BJ (cell line): ENCODE measurements at regions not wholly inside any gene's neighbourhood (a gene's known extent, or its start where the extent isn't known, plus 50 kb on each side); places are given as distances from the start of the nearest gene placed in this dataset.

Source experiments
- CTCF ChIA-PET: fragments of 350-600 bp; formaldehyde crosslinking; extraction: SDS; loops from one replicate; lab custom pipeline; 2021; ENCODE audit warnings: antibody characterized with exemption, inconsistent platforms; lab: Yijun Ruan, JAX
- POLR2A ChIA-PET: fragments of 300-600 bp; sonication (Branson Sonifier 250); formaldehyde crosslinking; extraction: SDS; loops from one replicate; lab custom pipeline; 2021; ENCODE audit warnings: antibody characterized with exemption; lab: Charles Lee
- DNase-seq: peaks from one replicate; pipeline ENCODE4 v3.0.0-alpha.2; 2011; ENCODE audit warnings: low read depth
- H3K27me3 ChIP-seq: 2 replicates; pipeline ENCODE4 v1.6.0; 2011; ENCODE audit warnings: low read length; ENCODE audit not compliant: control insufficient read depth, insufficient read depth
- H3K36me3 ChIP-seq: 2 replicates; pipeline ENCODE4 v1.5.1; 2011; ENCODE audit warnings: low read length; ENCODE audit not compliant: control insufficient read depth, insufficient read depth
- H3K4me3 ChIP-seq: 2 replicates; pipeline ENCODE4 v1.5.1; 2011; ENCODE audit warnings: low read depth, mild to moderate bottlenecking, control low read depth, low read length
- CTCF ChIP-seq: IDR thresholded peaks from 2 replicates; pipeline ENCODE4 v1.5.1; 2011; ENCODE audit warnings: low read depth, mild to moderate bottlenecking, control low read depth, inconsistent platforms, low read length, moderate library complexity; ENCODE audit not compliant: insufficient read depth

- no peak for TF ChIP-seq CTCF
- ChIA-PET CTCF (no interaction called here), POLR2A (no interaction called here)
- DNase-seq: no peak
- Histone ChIP-seq H3K4me3 (no peak overlapping the region), H3K36me3 (no peaks in the 10 kb centered on the region), H3K27me3 (peaks cover 7% of the 10 kb centered on the region)
These were observed 137.3 kb downstream of the SYF2 start for GRCh38 chr1:25094995-25095394.

GRCh38 chr1:25094229-25094628, 138.1 kb downstream of the SYF2 start:
- Histone ChIP-seq H3K27me3 (peaks cover 5% of the 10 kb centered on the region), H3K4me3 (no peak overlapping the region), H3K36me3 (no peaks in the 10 kb centered on the region)
- POLR2A ChIA-PET: no interaction called here
- CTCF ChIA-PET: no interaction called here
- DNase-seq: no peak
- TF ChIP-seq CTCF: no peak

- CTCF ChIA-PET: interaction anchor here (0.7 to 0.9 kb wide), 2 partner anchors 10 to 15 kb away, joined by 3 read pairs; no protein-coding TSS in a partner anchor
- POLR2A ChIA-PET: no interaction called here
- Histone ChIP-seq H3K27me3 (peaks cover 6% of the 10 kb centered on the region), H3K4me3 (no peak overlapping the region), H3K36me3 (no peaks in the 10 kb centered on the region)
- TF ChIP-seq CTCF: no peak
- no peak for DNase-seq
These were observed 140.6 kb downstream of the SYF2 start for GRCh38 chr1:25091658-25092057.

GRCh38 chr1:25090707-25091422, 141.4 kb downstream of the SYF2 start:
- CTCF ChIA-PET: interaction anchor here (0.7 to 0.9 kb wide), 2 partner anchors 11 to 14 kb away, joined by 3 read pairs; no protein-coding TSS in a partner anchor
- Histone ChIP-seq H3K4me3 (no peak overlapping the region), H3K36me3 (no peaks in the 10 kb centered on the region), H3K27me3 (peaks cover 6% of the 10 kb centered on the region)
- no peak for DNase-seq
- TF ChIP-seq CTCF: no peak
- POLR2A ChIA-PET: no interaction called here

- ChIA-PET POLR2A (no interaction called here), CTCF (no interaction called here)
- peaks cover 6% of the 10 kb centered on the region for H3K27me3 ChIP-seq
- no peak for TF ChIP-seq CTCF
- H3K4me3 ChIP-seq: no peak overlapping the region
- no peaks in the 10 kb centered on the region for H3K36me3 ChIP-seq
- DNase-seq: no peak
These were observed 142.5 kb downstream of the SYF2 start for GRCh38 chr1:25089772-25090171.
